GM23338 (cell line): ENCODE measurements at regions not wholly inside any gene's neighbourhood (a gene's known extent, or its start where the extent isn't known, plus 50 kb on each side); places are given as distances from the start of the nearest gene placed in this dataset.

ENCODE experiments used
- ATAC-seq: fragments of 200-7000 bp; cut with Tn5 transposase; 3 replicates; pipeline ENCODE4 v1.9.1; 2020
- DNase-seq: peaks from one replicate; pipeline ENCODE4 v3.0.0-alpha.2; 2015; ENCODE audit warnings: low spot score
- H2AFZ ChIP-seq: fragments of 200-600 bp; sonication (generic); 2 replicates; pipeline ENCODE4 v1.8.0; 2016; ENCODE audit warnings: antibody characterized with exemption, mild to moderate bottlenecking, moderate library complexity
- H3F3A ChIP-seq: fragments of 200-600 bp; sonication (generic); replicated peaks from 2 replicates; pipeline ENCODE4 v1.8.0; 2017; ENCODE audit warnings: antibody characterized with exemption, mixed run types, low read depth
- H3K27ac ChIP-seq: fragments of 200-600 bp; sonication (generic); 2 replicates; pipeline ENCODE4 v1.6.1; 2016; ENCODE audit warnings: low read depth
- H3K27me3 ChIP-seq: fragments of 200-600 bp; sonication (generic); 2 replicates; pipeline ENCODE4 v1.8.0; 2016; ENCODE audit warnings: mild to moderate bottlenecking, mixed run types, moderate library complexity; ENCODE audit not compliant: insufficient read depth
- H3K36me3 ChIP-seq: fragments of 200-600 bp; sonication (generic); 2 replicates; pipeline ENCODE4 v1.8.0; 2016; ENCODE audit warnings: mild to moderate bottlenecking; ENCODE audit not compliant: insufficient read depth
- H3K4me1 ChIP-seq: fragments of 200-600 bp; sonication (generic); 2 replicates; pipeline ENCODE4 v1.8.0; 2016; ENCODE audit warnings: mild to moderate bottlenecking, moderate library complexity; ENCODE audit not compliant: insufficient read depth
- H3K4me2 ChIP-seq: fragments of 200-600 bp; sonication (generic); 2 replicates; pipeline ENCODE4 v1.7.1; 2017; ENCODE audit warnings: mixed run types
- H3K4me3 ChIP-seq: fragments of 200-600 bp; sonication (generic); 2 replicates; pipeline ENCODE4 v1.6.1; 2016; ENCODE audit warnings: mixed run types
- H3K79me2 ChIP-seq: fragments of 200-600 bp; sonication (generic); replicated peaks from 2 replicates; pipeline ENCODE4 v1.8.0; 2017; ENCODE audit warnings: mild to moderate bottlenecking; ENCODE audit not compliant: insufficient read depth
- H3K9me2 ChIP-seq: fragments of 200-600 bp; sonication (generic); 2 replicates; pipeline ENCODE4 v1.8.0; 2017; ENCODE audit not compliant: insufficient read depth
- H4K20me1 ChIP-seq: fragments of 200-600 bp; sonication (generic); replicated peaks from 2 replicates; pipeline ENCODE4 v1.8.0; 2017; ENCODE audit warnings: mild to moderate bottlenecking; ENCODE audit not compliant: insufficient read depth
- H3K27ac Mint-ChIP-seq: 2 replicates; pipeline ENCODE4 v1.8.0; 2020; ENCODE audit warnings: inconsistent platforms, mild to moderate bottlenecking, moderate library complexity, mixed read lengths
- H3K27me3 Mint-ChIP-seq: 3 replicates; pipeline ENCODE4 v1.8.0; 2022; ENCODE audit warnings: low read depth, mild to moderate bottlenecking, moderate library complexity, mixed read lengths, inconsistent platforms; ENCODE audit not compliant: insufficient read depth, poor library complexity
- H3K36me3 Mint-ChIP-seq: 3 replicates; pipeline ENCODE4 v1.8.0; 2021; ENCODE audit warnings: low read depth, mild to moderate bottlenecking, inconsistent platforms, moderate library complexity, mixed read lengths
- H3K4me1 Mint-ChIP-seq: 3 replicates; pipeline ENCODE4 v1.8.0; 2020; ENCODE audit warnings: mild to moderate bottlenecking, inconsistent platforms, mixed read lengths
- H3K4me3 Mint-ChIP-seq: 3 replicates; pipeline ENCODE4 v1.8.0; 2021; ENCODE audit warnings: moderate library complexity, mild to moderate bottlenecking, inconsistent platforms, mixed read lengths
- H3K9me3 Mint-ChIP-seq: 3 replicates; pipeline ENCODE4 v1.8.0; 2020; ENCODE audit warnings: moderate library complexity, mild to moderate bottlenecking, inconsistent platforms, mixed read lengths
- CREB1 ChIP-seq: fragments of 250-450 bp; sonication (Bioruptor Pico); IDR thresholded peaks from 2 replicates; pipeline ENCODE4 v1.5.0; 2020; ENCODE audit warnings: low read depth, mild to moderate bottlenecking, moderate library complexity
- EZH2 ChIP-seq: fragments of 200-600 bp; sonication (generic); IDR thresholded peaks from one replicate; pipeline ENCODE4 v1.8.0; 2017; ENCODE audit warnings: antibody characterized with exemption, mild to moderate bottlenecking, low read depth; ENCODE audit not compliant: unreplicated experiment
- EZH2phosphoT487 ChIP-seq: fragments of 200-600 bp; sonication (generic); IDR thresholded peaks from one replicate; pipeline ENCODE4 v1.8.1; 2018; ENCODE audit warnings: antibody characterized with exemption; ENCODE audit not compliant: unreplicated experiment
- JUNB ChIP-seq: IDR thresholded peaks from one replicate; pipeline ENCODE4 v1.6.1; 2016; ENCODE audit warnings: antibody characterized with exemption; ENCODE audit not compliant: unreplicated experiment
- NANOG ChIP-seq: IDR thresholded peaks from 2 replicates; pipeline ENCODE4 v1.6.1; 2016; ENCODE audit warnings: antibody characterized with exemption, borderline replicate concordance
- POLR2AphosphoS5 ChIP-seq: IDR thresholded peaks from 2 replicates; pipeline ENCODE4 v1.6.1; 2016; ENCODE audit warnings: antibody characterized with exemption, low read depth
- STAT1 ChIP-seq: IDR thresholded peaks from one replicate; pipeline ENCODE4 v1.6.1; 2016; ENCODE audit warnings: antibody characterized with exemption; ENCODE audit not compliant: unreplicated experiment
- ZNF114 ChIP-seq: fragments of 250-450 bp; sonication (Bioruptor Pico); IDR thresholded peaks from 2 replicates; pipeline ENCODE4 v1.5.0; 2020; ENCODE audit warnings: mild to moderate bottlenecking, moderate library complexity
- ZNF331 ChIP-seq: fragments of 250-450 bp; sonication (Bioruptor Pico); IDR thresholded peaks from 2 replicates; pipeline ENCODE4 v1.5.0; 2020; ENCODE audit warnings: low read depth, mild to moderate bottlenecking, moderate library complexity
- ZNF462 ChIP-seq: fragments of 250-450 bp; sonication (Bioruptor Pico); IDR thresholded peaks from 2 replicates; pipeline ENCODE4 v1.5.0; 2020; ENCODE audit warnings: mild to moderate bottlenecking, moderate library complexity
- TF ChIP-seq, protein P1 (sequence below): IDR thresholded peaks from 2 replicates; pipeline ENCODE4 v1.6.1; 2016; ENCODE audit warnings: antibody characterized with exemption
- TF ChIP-seq, protein P2 (sequence below): IDR thresholded peaks from one replicate; pipeline ENCODE4 v1.6.1; 2018; ENCODE audit warnings: antibody characterized with exemption; ENCODE audit not compliant: unreplicated experiment
- TF ChIP-seq, protein P3 (sequence below), 2 experiments: fragments of 200-600 bp in 1 of 2; sonication (generic) in 1 of 2; conservative IDR thresholded peaks; 2 replicates each; pipeline versions ENCODE4 v1.5.1 to v1.6.1; 2016 to 2017; ENCODE audit warnings: antibody characterized with exemption in 2 of 2, low read depth in 2 of 2, mild to moderate bottlenecking in 2 of 2, moderate library complexity in 1 of 2

DNA sequence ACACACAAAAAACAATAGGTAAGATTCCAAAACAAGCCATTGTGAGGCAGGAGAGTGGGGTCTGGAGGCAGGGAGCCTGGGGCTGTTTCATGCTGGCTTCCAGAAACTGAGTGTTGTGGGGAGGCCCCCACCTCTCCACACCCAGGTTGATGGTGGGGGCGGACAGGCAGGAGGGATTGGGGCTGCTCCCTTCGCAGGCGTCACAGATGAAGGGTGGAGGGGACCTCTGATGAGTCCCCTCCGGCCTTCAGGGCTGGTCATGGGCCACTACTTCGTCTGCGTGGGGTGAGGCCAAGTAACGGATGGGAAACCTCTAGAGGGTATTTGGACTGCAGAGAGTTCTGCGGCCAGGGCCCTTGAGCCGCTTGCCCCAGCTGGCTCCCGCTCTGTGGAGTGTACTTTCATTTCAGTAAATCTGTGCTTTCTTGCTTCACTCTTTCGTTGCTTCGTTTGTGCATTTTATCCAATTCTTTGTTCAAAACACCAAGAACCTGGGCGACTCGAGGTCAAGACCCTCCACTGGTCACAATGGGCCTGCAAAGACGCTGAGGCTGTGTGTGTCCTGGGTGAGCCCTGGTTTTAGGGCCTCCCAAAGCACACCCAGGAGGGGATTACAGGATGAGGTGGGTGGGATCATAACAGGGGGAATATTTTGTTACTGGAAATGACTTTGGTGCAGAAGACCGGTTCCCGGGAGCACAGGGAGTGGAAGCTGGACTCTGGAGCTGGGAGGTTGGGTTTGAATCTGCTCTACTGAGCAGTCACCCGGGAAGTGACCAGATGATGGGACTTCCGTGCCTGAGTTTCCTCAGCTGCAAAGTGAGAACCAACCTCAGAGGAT, 83.7 kb upstream of the ADRA2C start:
- Histone ChIP-seq H2AFZ (no peak overlapping the region), H3K4me3 (no peak overlapping the region), H4K20me1 (no peaks in the 10 kb centered on the region; the same call in 1 of the 2 replicates), H3K9me2 (no peaks in the 10 kb centered on the region), H3F3A (no peaks in the 10 kb centered on the region), H3K27me3 (no peaks in the 10 kb centered on the region), H3K4me2 (no peak overlapping the region), H3K79me2 (no peaks in the 10 kb centered on the region), H3K27ac (no peak overlapping the region), H3K36me3 (no peaks in the 10 kb centered on the region), H3K4me1 (no peaks in the 10 kb centered on the region)
- no peaks in the 10 kb centered on the region for H3K9me3 Mint-ChIP-seq
- no peaks in the 10 kb centered on the region; the same call in 1 of the 3 replicates for H3K36me3 Mint-ChIP-seq
- no peak for DNase-seq
- no peaks in the 10 kb centered on the region for H3K4me1 Mint-ChIP-seq
- H3K27ac Mint-ChIP-seq: no peak overlapping the region
- no peak for TF ChIP-seq NANOG
- no peak for TF ChIP-seq JUNB
- TF ChIP-seq, protein P1, sequence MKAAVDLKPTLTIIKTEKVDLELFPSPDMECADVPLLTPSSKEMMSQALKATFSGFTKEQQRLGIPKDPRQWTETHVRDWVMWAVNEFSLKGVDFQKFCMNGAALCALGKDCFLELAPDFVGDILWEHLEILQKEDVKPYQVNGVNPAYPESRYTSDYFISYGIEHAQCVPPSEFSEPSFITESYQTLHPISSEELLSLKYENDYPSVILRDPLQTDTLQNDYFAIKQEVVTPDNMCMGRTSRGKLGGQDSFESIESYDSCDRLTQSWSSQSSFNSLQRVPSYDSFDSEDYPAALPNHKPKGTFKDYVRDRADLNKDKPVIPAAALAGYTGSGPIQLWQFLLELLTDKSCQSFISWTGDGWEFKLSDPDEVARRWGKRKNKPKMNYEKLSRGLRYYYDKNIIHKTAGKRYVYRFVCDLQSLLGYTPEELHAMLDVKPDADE: no peak
- TF ChIP-seq EZH2: no peak
- no peak for TF ChIP-seq CREB1 (CRISPR knock-in tag)
- TF ChIP-seq POLR2AphosphoS5: no peak
- TF ChIP-seq ZNF114 (CRISPR knock-in tag): no peak
- TF ChIP-seq, protein P2, sequence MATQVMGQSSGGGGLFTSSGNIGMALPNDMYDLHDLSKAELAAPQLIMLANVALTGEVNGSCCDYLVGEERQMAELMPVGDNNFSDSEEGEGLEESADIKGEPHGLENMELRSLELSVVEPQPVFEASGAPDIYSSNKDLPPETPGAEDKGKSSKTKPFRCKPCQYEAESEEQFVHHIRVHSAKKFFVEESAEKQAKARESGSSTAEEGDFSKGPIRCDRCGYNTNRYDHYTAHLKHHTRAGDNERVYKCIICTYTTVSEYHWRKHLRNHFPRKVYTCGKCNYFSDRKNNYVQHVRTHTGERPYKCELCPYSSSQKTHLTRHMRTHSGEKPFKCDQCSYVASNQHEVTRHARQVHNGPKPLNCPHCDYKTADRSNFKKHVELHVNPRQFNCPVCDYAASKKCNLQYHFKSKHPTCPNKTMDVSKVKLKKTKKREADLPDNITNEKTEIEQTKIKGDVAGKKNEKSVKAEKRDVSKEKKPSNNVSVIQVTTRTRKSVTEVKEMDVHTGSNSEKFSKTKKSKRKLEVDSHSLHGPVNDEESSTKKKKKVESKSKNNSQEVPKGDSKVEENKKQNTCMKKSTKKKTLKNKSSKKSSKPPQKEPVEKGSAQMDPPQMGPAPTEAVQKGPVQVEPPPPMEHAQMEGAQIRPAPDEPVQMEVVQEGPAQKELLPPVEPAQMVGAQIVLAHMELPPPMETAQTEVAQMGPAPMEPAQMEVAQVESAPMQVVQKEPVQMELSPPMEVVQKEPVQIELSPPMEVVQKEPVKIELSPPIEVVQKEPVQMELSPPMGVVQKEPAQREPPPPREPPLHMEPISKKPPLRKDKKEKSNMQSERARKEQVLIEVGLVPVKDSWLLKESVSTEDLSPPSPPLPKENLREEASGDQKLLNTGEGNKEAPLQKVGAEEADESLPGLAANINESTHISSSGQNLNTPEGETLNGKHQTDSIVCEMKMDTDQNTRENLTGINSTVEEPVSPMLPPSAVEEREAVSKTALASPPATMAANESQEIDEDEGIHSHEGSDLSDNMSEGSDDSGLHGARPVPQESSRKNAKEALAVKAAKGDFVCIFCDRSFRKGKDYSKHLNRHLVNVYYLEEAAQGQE: no peak
- no peak for TF ChIP-seq STAT1
- no peak for TF ChIP-seq ZNF462 (CRISPR knock-in tag)
- no peak for TF ChIP-seq ZNF331
- no peak for TF ChIP-seq EZH2phosphoT487
- TF ChIP-seq, protein P3, sequence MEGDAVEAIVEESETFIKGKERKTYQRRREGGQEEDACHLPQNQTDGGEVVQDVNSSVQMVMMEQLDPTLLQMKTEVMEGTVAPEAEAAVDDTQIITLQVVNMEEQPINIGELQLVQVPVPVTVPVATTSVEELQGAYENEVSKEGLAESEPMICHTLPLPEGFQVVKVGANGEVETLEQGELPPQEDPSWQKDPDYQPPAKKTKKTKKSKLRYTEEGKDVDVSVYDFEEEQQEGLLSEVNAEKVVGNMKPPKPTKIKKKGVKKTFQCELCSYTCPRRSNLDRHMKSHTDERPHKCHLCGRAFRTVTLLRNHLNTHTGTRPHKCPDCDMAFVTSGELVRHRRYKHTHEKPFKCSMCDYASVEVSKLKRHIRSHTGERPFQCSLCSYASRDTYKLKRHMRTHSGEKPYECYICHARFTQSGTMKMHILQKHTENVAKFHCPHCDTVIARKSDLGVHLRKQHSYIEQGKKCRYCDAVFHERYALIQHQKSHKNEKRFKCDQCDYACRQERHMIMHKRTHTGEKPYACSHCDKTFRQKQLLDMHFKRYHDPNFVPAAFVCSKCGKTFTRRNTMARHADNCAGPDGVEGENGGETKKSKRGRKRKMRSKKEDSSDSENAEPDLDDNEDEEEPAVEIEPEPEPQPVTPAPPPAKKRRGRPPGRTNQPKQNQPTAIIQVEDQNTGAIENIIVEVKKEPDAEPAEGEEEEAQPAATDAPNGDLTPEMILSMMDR (conservative IDR thresholded peaks at IDR 0.05; ENCODE audit: low read depth in 2 of 2): no peak
- H3K4me3 Mint-ChIP-seq: no peak overlapping the region
- ATAC-seq: no peak
- H3K27me3 Mint-ChIP-seq: peaks cover 16% of the 10 kb centered on the region
